GM23338 (cell line): ENCODE measurements at regions not wholly inside any gene's neighbourhood (a gene's known extent, or its start where the extent isn't known, plus 50 kb on each side); places are given as distances from the start of the nearest gene placed in this dataset.
A peak's percentile ranks its signal among the peaks of the same experiment; 100 is the strongest.

Experiments used
- ATAC-seq: fragments of 200-7000 bp; cut with Tn5 transposase; 3 replicates; pipeline ENCODE4 v1.9.1; 2020
- DNase-seq: peaks from one replicate; pipeline ENCODE4 v3.0.0-alpha.2; 2015; ENCODE audit warnings: low spot score
- H2AFZ ChIP-seq: fragments of 200-600 bp; sonication (generic); 2 replicates; pipeline ENCODE4 v1.8.0; 2016; ENCODE audit warnings: antibody characterized with exemption, mild to moderate bottlenecking, moderate library complexity
- H3F3A ChIP-seq: fragments of 200-600 bp; sonication (generic); replicated peaks from 2 replicates; pipeline ENCODE4 v1.8.0; 2017; ENCODE audit warnings: antibody characterized with exemption, mixed run types, low read depth
- H3K27ac ChIP-seq: fragments of 200-600 bp; sonication (generic); 2 replicates; pipeline ENCODE4 v1.6.1; 2016; ENCODE audit warnings: low read depth
- H3K27me3 ChIP-seq: fragments of 200-600 bp; sonication (generic); 2 replicates; pipeline ENCODE4 v1.8.0; 2016; ENCODE audit warnings: mild to moderate bottlenecking, mixed run types, moderate library complexity; ENCODE audit not compliant: insufficient read depth
- H3K36me3 ChIP-seq: fragments of 200-600 bp; sonication (generic); 2 replicates; pipeline ENCODE4 v1.8.0; 2016; ENCODE audit warnings: mild to moderate bottlenecking; ENCODE audit not compliant: insufficient read depth
- H3K4me1 ChIP-seq: fragments of 200-600 bp; sonication (generic); 2 replicates; pipeline ENCODE4 v1.8.0; 2016; ENCODE audit warnings: mild to moderate bottlenecking, moderate library complexity; ENCODE audit not compliant: insufficient read depth
- H3K4me2 ChIP-seq: fragments of 200-600 bp; sonication (generic); 2 replicates; pipeline ENCODE4 v1.7.1; 2017; ENCODE audit warnings: mixed run types
- H3K4me3 ChIP-seq: fragments of 200-600 bp; sonication (generic); 2 replicates; pipeline ENCODE4 v1.6.1; 2016; ENCODE audit warnings: mixed run types
- H3K79me2 ChIP-seq: fragments of 200-600 bp; sonication (generic); replicated peaks from 2 replicates; pipeline ENCODE4 v1.8.0; 2017; ENCODE audit warnings: mild to moderate bottlenecking; ENCODE audit not compliant: insufficient read depth
- H3K9me2 ChIP-seq: fragments of 200-600 bp; sonication (generic); 2 replicates; pipeline ENCODE4 v1.8.0; 2017; ENCODE audit not compliant: insufficient read depth
- H4K20me1 ChIP-seq: fragments of 200-600 bp; sonication (generic); replicated peaks from 2 replicates; pipeline ENCODE4 v1.8.0; 2017; ENCODE audit warnings: mild to moderate bottlenecking; ENCODE audit not compliant: insufficient read depth
- H3K27ac Mint-ChIP-seq: 2 replicates; pipeline ENCODE4 v1.8.0; 2020; ENCODE audit warnings: inconsistent platforms, mild to moderate bottlenecking, moderate library complexity, mixed read lengths
- H3K27me3 Mint-ChIP-seq: 3 replicates; pipeline ENCODE4 v1.8.0; 2022; ENCODE audit warnings: low read depth, mild to moderate bottlenecking, moderate library complexity, mixed read lengths, inconsistent platforms; ENCODE audit not compliant: insufficient read depth, poor library complexity
- H3K36me3 Mint-ChIP-seq: 3 replicates; pipeline ENCODE4 v1.8.0; 2021; ENCODE audit warnings: low read depth, mild to moderate bottlenecking, inconsistent platforms, moderate library complexity, mixed read lengths
- H3K4me1 Mint-ChIP-seq: 3 replicates; pipeline ENCODE4 v1.8.0; 2020; ENCODE audit warnings: mild to moderate bottlenecking, inconsistent platforms, mixed read lengths
- H3K4me3 Mint-ChIP-seq: 3 replicates; pipeline ENCODE4 v1.8.0; 2021; ENCODE audit warnings: moderate library complexity, mild to moderate bottlenecking, inconsistent platforms, mixed read lengths
- H3K9me3 Mint-ChIP-seq: 3 replicates; pipeline ENCODE4 v1.8.0; 2020; ENCODE audit warnings: moderate library complexity, mild to moderate bottlenecking, inconsistent platforms, mixed read lengths
- EZH2phosphoT487 ChIP-seq: fragments of 200-600 bp; sonication (generic); IDR thresholded peaks from one replicate; pipeline ENCODE4 v1.8.1; 2018; ENCODE audit warnings: antibody characterized with exemption; ENCODE audit not compliant: unreplicated experiment
- JUNB ChIP-seq: IDR thresholded peaks from one replicate; pipeline ENCODE4 v1.6.1; 2016; ENCODE audit warnings: antibody characterized with exemption; ENCODE audit not compliant: unreplicated experiment
- POLR2AphosphoS5 ChIP-seq: IDR thresholded peaks from 2 replicates; pipeline ENCODE4 v1.6.1; 2016; ENCODE audit warnings: antibody characterized with exemption, low read depth
- STAT1 ChIP-seq: IDR thresholded peaks from one replicate; pipeline ENCODE4 v1.6.1; 2016; ENCODE audit warnings: antibody characterized with exemption; ENCODE audit not compliant: unreplicated experiment
- TF ChIP-seq, protein P1 (sequence below), 2 experiments: fragments of 200-600 bp in 1 of 2; sonication (generic) in 1 of 2; conservative IDR thresholded peaks; 2 replicates each; pipeline versions ENCODE4 v1.5.1 to v1.6.1; 2016 to 2017; ENCODE audit warnings: antibody characterized with exemption in 2 of 2, low read depth in 2 of 2, mild to moderate bottlenecking in 2 of 2, moderate library complexity in 1 of 2
- TF ChIP-seq, protein P2 (sequence below): fragments of 250-450 bp; sonication (Bioruptor Pico); IDR thresholded peaks from 2 replicates; pipeline ENCODE4 v1.5.0; 2020; ENCODE audit warnings: mild to moderate bottlenecking, moderate library complexity

DNA sequence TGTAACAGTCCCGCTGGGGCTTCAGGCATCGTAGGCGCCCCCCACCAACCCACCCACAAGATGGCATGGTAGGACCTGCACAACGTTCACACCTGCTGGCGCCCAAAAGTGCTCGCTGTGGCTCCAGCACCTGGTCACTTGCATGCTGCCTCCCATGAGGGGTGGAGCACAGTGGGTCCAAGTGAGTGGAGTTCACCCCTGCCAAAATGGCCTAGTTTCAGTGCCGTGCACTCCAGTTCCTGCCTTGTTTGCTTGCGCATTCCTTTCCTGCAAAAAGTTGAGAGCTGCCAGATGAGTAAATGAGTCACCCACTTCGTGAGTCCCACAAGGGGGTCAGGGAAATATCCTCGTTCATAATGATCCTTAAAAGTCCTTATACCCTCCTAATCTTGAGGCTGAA lies 788.7 kb upstream of the DPPA4 start:
- TF ChIP-seq, protein P1, sequence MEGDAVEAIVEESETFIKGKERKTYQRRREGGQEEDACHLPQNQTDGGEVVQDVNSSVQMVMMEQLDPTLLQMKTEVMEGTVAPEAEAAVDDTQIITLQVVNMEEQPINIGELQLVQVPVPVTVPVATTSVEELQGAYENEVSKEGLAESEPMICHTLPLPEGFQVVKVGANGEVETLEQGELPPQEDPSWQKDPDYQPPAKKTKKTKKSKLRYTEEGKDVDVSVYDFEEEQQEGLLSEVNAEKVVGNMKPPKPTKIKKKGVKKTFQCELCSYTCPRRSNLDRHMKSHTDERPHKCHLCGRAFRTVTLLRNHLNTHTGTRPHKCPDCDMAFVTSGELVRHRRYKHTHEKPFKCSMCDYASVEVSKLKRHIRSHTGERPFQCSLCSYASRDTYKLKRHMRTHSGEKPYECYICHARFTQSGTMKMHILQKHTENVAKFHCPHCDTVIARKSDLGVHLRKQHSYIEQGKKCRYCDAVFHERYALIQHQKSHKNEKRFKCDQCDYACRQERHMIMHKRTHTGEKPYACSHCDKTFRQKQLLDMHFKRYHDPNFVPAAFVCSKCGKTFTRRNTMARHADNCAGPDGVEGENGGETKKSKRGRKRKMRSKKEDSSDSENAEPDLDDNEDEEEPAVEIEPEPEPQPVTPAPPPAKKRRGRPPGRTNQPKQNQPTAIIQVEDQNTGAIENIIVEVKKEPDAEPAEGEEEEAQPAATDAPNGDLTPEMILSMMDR (conservative IDR thresholded peaks at IDR 0.05; ENCODE audit: low read depth in 2 of 2) = peak in 1 of 2 experiments; percentile 48; a peak in 2 of 4 replicates
- TF ChIP-seq, protein P2, sequence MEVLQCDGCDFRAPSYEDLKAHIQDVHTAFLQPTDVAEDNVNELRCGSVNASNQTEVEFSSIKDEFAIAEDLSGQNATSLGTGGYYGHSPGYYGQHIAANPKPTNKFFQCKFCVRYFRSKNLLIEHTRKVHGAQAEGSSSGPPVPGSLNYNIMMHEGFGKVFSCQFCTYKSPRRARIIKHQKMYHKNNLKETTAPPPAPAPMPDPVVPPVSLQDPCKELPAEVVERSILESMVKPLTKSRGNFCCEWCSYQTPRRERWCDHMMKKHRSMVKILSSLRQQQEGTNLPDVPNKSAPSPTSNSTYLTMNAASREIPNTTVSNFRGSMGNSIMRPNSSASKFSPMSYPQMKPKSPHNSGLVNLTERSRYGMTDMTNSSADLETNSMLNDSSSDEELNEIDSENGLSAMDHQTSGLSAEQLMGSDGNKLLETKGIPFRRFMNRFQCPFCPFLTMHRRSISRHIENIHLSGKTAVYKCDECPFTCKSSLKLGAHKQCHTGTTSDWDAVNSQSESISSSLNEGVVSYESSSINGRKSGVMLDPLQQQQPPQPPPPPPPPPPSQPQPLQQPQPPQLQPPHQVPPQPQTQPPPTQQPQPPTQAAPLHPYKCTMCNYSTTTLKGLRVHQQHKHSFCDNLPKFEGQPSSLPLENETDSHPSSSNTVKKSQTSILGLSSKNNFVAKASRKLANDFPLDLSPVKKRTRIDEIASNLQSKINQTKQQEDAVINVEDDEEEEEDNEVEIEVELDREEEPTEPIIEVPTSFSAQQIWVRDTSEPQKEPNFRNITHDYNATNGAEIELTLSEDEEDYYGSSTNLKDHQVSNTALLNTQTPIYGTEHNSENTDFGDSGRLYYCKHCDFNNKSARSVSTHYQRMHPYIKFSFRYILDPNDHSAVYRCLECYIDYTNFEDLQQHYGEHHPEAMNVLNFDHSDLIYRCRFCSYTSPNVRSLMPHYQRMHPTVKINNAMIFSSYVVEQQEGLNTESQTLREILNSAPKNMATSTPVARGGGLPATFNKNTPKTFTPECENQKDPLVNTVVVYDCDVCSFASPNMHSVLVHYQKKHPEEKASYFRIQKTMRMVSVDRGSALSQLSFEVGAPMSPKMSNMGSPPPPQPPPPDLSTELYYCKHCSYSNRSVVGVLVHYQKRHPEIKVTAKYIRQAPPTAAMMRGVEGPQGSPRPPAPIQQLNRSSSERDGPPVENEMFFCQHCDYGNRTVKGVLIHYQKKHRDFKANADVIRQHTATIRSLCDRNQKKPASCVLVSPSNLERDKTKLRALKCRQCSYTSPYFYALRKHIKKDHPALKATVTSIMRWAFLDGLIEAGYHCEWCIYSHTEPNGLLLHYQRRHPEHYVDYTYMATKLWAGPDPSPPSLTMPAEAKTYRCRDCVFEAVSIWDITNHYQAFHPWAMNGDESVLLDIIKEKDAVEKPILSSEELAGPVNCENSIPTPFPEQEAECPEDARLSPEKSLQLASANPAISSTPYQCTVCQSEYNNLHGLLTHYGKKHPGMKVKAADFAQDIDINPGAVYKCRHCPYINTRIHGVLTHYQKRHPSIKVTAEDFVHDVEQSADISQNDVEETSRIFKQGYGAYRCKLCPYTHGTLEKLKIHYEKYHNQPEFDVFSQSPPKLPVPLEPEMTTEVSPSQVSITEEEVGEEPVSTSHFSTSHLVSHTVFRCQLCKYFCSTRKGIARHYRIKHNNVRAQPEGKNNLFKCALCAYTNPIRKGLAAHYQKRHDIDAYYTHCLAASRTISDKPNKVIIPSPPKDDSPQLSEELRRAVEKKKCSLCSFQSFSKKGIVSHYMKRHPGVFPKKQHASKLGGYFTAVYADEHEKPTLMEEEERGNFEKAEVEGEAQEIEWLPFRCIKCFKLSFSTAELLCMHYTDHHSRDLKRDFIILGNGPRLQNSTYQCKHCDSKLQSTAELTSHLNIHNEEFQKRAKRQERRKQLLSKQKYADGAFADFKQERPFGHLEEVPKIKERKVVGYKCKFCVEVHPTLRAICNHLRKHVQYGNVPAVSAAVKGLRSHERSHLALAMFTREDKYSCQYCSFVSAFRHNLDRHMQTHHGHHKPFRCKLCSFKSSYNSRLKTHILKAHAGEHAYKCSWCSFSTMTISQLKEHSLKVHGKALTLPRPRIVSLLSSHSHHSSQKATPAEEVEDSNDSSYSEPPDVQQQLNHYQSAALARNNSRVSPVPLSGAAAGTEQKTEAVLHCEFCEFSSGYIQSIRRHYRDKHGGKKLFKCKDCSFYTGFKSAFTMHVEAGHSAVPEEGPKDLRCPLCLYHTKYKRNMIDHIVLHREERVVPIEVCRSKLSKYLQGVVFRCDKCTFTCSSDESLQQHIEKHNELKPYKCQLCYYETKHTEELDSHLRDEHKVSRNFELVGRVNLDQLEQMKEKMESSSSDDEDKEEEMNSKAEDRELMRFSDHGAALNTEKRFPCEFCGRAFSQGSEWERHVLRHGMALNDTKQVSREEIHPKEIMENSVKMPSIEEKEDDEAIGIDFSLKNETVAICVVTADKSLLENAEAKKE (CRISPR knock-in tag) = no peak
- no peak for TF ChIP-seq EZH2phosphoT487
- Mint-ChIP-seq H3K27ac (no peak overlapping the region), H3K4me3 (no peak overlapping the region), H3K4me1 (peaks cover 8% of the 10 kb centered on the region), H3K9me3 (peaks cover under 1% of the 10 kb centered on the region), H3K36me3 (peaks cover 6% of the 10 kb centered on the region; the same call in 1 of the 3 replicates), H3K27me3 (no peaks in the 10 kb centered on the region)
- Histone ChIP-seq H3K27ac (no peak overlapping the region), H3K4me3 (no peak overlapping the region), H3K79me2 (no peaks in the 10 kb centered on the region), H4K20me1 (no peaks in the 10 kb centered on the region), H3F3A (no peaks in the 10 kb centered on the region), H3K36me3 (no peaks in the 10 kb centered on the region), H3K4me2 (no peak overlapping the region), H2AFZ (no peak overlapping the region), H3K27me3 (no peaks in the 10 kb centered on the region), H3K9me2 (no peaks in the 10 kb centered on the region), H3K4me1 (0 out of 2 replicates have a peak, but pooled peaks cover 6% of the 10 kb centered on the region)
- DNase-seq (no peak), ATAC-seq (no peak)

DNA sequence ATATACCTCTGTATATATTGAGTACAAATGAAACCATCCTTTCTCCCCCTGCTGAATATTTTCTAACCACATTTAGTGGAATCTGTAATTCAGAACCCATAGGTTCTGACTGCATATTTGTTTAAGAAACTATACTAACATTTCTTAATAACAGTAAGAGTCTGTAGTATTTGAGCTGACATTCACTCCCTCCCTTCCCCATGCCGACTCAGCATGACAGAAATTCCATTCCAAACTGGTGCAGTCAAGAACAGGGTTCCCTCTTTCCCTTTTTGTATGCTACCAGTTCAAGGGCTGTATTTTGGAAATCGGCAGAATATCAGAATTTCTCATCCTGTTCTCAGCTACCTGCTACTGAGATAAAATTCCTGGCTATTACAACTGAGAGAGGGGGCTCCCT lies 796.6 kb upstream of the DPPA4 start:
- Mint-ChIP-seq H3K36me3 (peaks cover 6% of the 10 kb centered on the region; the same call in 2 of the 3 replicates), H3K9me3 (peaks cover 4% of the 10 kb centered on the region; the same call in 2 of the 3 replicates), H3K4me1 (peaks cover 12% of the 10 kb centered on the region), H3K4me3 (no peak overlapping the region), H3K27ac (no peak overlapping the region), H3K27me3 (no peaks in the 10 kb centered on the region)
- Histone ChIP-seq H3K4me2 (no peak overlapping the region), H3K27ac (no peak overlapping the region), H3K4me1 (0 out of 2 replicates have a peak, but pooled peaks cover 11% of the 10 kb centered on the region), H3K36me3 (no peaks in the 10 kb centered on the region), H3K4me3 (no peak overlapping the region), H3K79me2 (no peaks in the 10 kb centered on the region), H3K27me3 (no peaks in the 10 kb centered on the region), H2AFZ (no peak overlapping the region), H3K9me2 (no peaks in the 10 kb centered on the region), H4K20me1 (no peaks in the 10 kb centered on the region), H3F3A (no peaks in the 10 kb centered on the region)
- ATAC-seq = no peak
- DNase-seq = no peak
- TF ChIP-seq JUNB (no peak), POLR2AphosphoS5 (no peak), STAT1 (no peak)
